Astrocyte (in vitro differentiated cells and primary cell): ENCODE measurements at regions not wholly inside any gene's neighbourhood (a gene's known extent, or its start where the extent isn't known, plus 50 kb on each side); places are given as distances from the start of the nearest gene placed in this dataset.

Experiments
- CTCF ChIP-seq: IDR thresholded peaks from 2 replicates; pipeline ENCODE4 v1.5.1; 2011; ENCODE audit warnings: low read depth, mild to moderate bottlenecking, inconsistent platforms, low read length, moderate library complexity; ENCODE audit not compliant: insufficient read depth
- EZH2 ChIP-seq: IDR thresholded peaks from 2 replicates; pipeline ENCODE4 v1.6.1; 2012; ENCODE audit warnings: mild to moderate bottlenecking, low read length, inconsistent platforms; ENCODE audit not compliant: insufficient read depth

GRCh38 chr4:17094159-17094875 is 195.9 kb upstream of the LDB2 start:
- no peak for TF ChIP-seq EZH2
- no peak for TF ChIP-seq CTCF
